A549 (cell line): ENCODE measurements at regions not wholly inside any gene's neighbourhood (a gene's known extent, or its start where the extent isn't known, plus 50 kb on each side); places are given as distances from the start of the nearest gene placed in this dataset.
"Not testable (repeated sequence)": the region's sequence is repeated elsewhere in the genome, so short reads cannot be mapped to it uniquely, and the experiment has no call there.

Source experiments
- NR3C1 ChIP-seq: fragments of >200 bp; sonication (Bioruptor Twin); formaldehyde crosslinking; IDR thresholded peaks from 3 replicates; pipeline ENCODE4 v1.6.1; 2017
- RFX5 ChIP-seq: fragments of 450-650 bp; IDR thresholded peaks from 2 replicates; pipeline ENCODE4 v1.7.1; 2014; ENCODE audit warnings: antibody characterized with exemption, mild to moderate bottlenecking, moderate library complexity
- TF ChIP-seq, protein P1 (sequence below): fragments of >200 bp; sonication (Bioruptor Twin); formaldehyde crosslinking; IDR thresholded peaks from 3 replicates; pipeline ENCODE4 v1.5.1; 2016
- TF ChIP-seq, protein P2 (sequence below): fragments of >200 bp; sonication (Bioruptor Twin); formaldehyde crosslinking; IDR thresholded peaks from 3 replicates; pipeline ENCODE4 v1.6.1; 2016

GRCh38 chr4:8952109-8952508, 80.5 kb upstream of the HMX1 start:
- TF ChIP-seq, protein P1, sequence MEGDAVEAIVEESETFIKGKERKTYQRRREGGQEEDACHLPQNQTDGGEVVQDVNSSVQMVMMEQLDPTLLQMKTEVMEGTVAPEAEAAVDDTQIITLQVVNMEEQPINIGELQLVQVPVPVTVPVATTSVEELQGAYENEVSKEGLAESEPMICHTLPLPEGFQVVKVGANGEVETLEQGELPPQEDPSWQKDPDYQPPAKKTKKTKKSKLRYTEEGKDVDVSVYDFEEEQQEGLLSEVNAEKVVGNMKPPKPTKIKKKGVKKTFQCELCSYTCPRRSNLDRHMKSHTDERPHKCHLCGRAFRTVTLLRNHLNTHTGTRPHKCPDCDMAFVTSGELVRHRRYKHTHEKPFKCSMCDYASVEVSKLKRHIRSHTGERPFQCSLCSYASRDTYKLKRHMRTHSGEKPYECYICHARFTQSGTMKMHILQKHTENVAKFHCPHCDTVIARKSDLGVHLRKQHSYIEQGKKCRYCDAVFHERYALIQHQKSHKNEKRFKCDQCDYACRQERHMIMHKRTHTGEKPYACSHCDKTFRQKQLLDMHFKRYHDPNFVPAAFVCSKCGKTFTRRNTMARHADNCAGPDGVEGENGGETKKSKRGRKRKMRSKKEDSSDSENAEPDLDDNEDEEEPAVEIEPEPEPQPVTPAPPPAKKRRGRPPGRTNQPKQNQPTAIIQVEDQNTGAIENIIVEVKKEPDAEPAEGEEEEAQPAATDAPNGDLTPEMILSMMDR: not testable (repeated sequence)
- not testable (repeated sequence) for TF ChIP-seq RFX5, NR3C1
- TF ChIP-seq, protein P2, sequence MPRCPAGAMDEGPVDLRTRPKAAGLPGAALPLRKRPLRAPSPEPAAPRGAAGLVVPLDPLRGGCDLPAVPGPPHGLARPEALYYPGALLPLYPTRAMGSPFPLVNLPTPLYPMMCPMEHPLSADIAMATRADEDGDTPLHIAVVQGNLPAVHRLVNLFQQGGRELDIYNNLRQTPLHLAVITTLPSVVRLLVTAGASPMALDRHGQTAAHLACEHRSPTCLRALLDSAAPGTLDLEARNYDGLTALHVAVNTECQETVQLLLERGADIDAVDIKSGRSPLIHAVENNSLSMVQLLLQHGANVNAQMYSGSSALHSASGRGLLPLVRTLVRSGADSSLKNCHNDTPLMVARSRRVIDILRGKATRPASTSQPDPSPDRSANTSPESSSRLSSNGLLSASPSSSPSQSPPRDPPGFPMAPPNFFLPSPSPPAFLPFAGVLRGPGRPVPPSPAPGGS: not testable (repeated sequence)
